C4-2B (cell line): ENCODE measurements at regions not wholly inside any gene's neighbourhood (a gene's known extent, or its start where the extent isn't known, plus 50 kb on each side); places are given as distances from the start of the nearest gene placed in this dataset.
"Not testable (repeated sequence)": the region's sequence is repeated elsewhere in the genome, so short reads cannot be mapped to it uniquely, and the experiment has no call there.

Source experiments
- CTCF ChIP-seq: fragments of 450-650 bp; conservative IDR thresholded peaks from 2 replicates; pipeline ENCODE4 v1.5.1; 2017; ENCODE audit warnings: mild to moderate bottlenecking
- ZFX ChIP-seq: fragments of 450-650 bp; IDR thresholded peaks from 2 replicates; pipeline ENCODE4 v1.6.1; 2017

GRCh38 chr7:76875760-76876159, 156.4 kb downstream of the SPDYE17 start:
- not testable (repeated sequence) for TF ChIP-seq CTCF, ZFX
